ENCODE measurements at regions not wholly inside any gene's neighbourhood (a gene's known extent, or its start where the extent isn't known, plus 50 kb on each side); places are given as distances from the start of the nearest gene placed in this dataset.

GRCh38 chr16:27704252-27704651 lies 154.3 kb downstream of the KATNIP start:
- Histone ChIP-seq H3K4me3 (ENCODE audit: low read length) (no peak overlapping the region), H3K9me3 (replicated peaks; ENCODE audit: low read length) (no peaks in the 10 kb centered on the region), H3K27me3 (ENCODE audit: control insufficient read depth, insufficient read depth, low read length) (no peaks in the 10 kb centered on the region), H3K4me2 (ENCODE audit: low read length) (no peak overlapping the region), H3K36me3 (ENCODE audit: insufficient read depth, low read length) (peaks cover 5% of the 10 kb centered on the region), H3K9ac (ENCODE audit: low read depth, low read length) (no peak overlapping the region), H3K4me1 (ENCODE audit: control insufficient read depth, insufficient read depth, low read length) (peaks cover 9% of the 10 kb centered on the region)

DNA sequence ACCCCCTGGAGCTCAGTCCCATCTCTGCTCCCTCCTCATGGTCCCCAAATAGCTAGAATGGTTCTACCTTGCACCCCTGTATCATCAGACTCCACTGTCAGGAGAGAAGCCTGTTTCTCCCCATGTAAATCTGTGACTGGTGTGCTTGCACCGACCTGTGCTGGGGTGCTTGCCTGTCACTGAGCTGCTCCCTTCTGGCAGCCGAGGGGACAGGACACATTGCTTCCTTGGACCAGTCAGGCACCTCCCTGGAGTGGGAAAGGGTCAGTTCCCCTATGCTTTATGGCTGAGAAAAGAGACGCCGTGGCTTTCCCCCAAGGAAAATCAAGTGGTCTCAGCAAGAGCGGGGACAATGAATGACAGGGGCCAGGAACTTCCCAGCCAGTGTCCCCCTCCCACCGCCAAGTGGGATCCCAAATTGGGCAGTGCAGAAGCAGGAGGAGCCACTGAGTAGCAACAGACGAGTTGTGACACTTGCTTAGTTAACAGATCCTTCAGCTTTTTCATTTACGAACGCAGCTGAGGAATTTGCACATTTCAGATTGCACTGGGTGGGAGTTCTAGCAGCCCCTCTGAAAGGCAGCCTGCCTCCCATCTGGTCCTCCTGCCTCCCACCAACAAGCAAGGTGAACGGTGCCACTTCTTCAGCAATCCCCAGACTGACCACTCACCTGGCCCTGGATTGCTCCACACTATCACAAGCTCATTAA lies 156.4 kb downstream of the KATNIP start:
- Histone ChIP-seq H3K9ac (ENCODE audit: low read depth, low read length) (no peak overlapping the region), H3K9me3 (replicated peaks; ENCODE audit: low read length) (no peaks in the 10 kb centered on the region), H3K4me2 (ENCODE audit: low read length) (no peak overlapping the region), H3K36me3 (ENCODE audit: insufficient read depth, low read length) (peaks cover 5% of the 10 kb centered on the region), H3K4me3 (ENCODE audit: low read length) (no peak overlapping the region), H3K4me1 (ENCODE audit: control insufficient read depth, insufficient read depth, low read length) (peaks cover 9% of the 10 kb centered on the region), H3K27me3 (ENCODE audit: control insufficient read depth, insufficient read depth, low read length) (no peaks in the 10 kb centered on the region)

DNA sequence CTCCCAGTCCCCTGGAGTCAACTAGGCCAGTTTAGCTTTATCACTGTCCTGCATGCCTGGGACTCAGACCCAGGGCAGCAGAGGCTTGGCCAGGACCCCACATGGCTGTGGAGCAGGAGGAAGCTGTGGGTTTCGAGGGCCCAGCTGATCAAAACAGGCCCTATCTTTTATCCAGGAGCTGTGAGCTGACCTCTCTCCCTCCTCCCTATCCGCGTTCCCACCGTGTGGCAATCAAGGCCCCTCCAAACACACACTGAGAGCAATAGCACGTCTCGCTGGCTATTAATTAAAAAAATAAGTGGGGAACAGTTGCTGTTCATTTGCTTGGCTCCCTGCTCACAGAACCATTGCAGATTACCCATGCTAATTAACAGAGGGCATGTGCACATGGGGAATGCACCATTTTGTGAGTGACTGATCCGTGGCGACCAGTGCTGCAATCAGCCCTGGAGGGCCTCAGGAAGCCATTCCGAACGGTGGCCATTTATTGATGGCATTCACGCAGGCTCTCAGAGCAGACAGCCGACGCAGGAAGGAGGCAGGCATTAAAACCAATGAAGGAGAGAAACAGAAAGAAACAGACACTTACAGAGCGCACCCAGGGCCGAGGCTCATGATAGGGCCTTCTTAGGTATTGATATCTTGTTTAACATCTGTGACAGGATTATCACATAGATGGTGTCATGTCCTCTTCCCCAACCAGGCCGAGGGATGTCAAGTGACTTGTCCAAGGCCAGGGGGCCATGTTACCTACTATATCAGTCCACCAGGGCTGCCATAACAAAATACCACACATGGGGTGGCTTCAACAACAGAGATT lies 157.1 kb downstream of the KATNIP start:
- H3K4me1 ChIP-seq (ENCODE audit: control insufficient read depth, insufficient read depth, low read length): peaks cover 9% of the 10 kb centered on the region
- no peaks in the 10 kb centered on the region for H3K9me3 ChIP-seq (replicated peaks; ENCODE audit: low read length)
- no peak overlapping the region for H3K4me3 ChIP-seq (ENCODE audit: low read length)
- H3K36me3 ChIP-seq (ENCODE audit: insufficient read depth, low read length): peaks cover 5% of the 10 kb centered on the region
- no peak overlapping the region for H3K9ac ChIP-seq (ENCODE audit: low read depth, low read length)
- H3K4me2 ChIP-seq (ENCODE audit: low read length): no peak overlapping the region
- H3K27me3 ChIP-seq (ENCODE audit: control insufficient read depth, insufficient read depth, low read length): no peaks in the 10 kb centered on the region

GRCh38 chr16:27708651-27709050 lies 158.7 kb downstream of the KATNIP start:
- Histone ChIP-seq H3K4me3 (ENCODE audit: low read length) (no peak overlapping the region), H3K27me3 (ENCODE audit: control insufficient read depth, insufficient read depth, low read length) (no peaks in the 10 kb centered on the region), H3K36me3 (ENCODE audit: insufficient read depth, low read length) (peaks cover 5% of the 10 kb centered on the region), H3K4me2 (ENCODE audit: low read length) (no peak overlapping the region), H3K9me3 (replicated peaks; ENCODE audit: low read length) (no peaks in the 10 kb centered on the region), H3K9ac (ENCODE audit: low read depth, low read length) (no peak overlapping the region), H3K4me1 (ENCODE audit: control insufficient read depth, insufficient read depth, low read length) (peaks cover 4% of the 10 kb centered on the region)

DNA sequence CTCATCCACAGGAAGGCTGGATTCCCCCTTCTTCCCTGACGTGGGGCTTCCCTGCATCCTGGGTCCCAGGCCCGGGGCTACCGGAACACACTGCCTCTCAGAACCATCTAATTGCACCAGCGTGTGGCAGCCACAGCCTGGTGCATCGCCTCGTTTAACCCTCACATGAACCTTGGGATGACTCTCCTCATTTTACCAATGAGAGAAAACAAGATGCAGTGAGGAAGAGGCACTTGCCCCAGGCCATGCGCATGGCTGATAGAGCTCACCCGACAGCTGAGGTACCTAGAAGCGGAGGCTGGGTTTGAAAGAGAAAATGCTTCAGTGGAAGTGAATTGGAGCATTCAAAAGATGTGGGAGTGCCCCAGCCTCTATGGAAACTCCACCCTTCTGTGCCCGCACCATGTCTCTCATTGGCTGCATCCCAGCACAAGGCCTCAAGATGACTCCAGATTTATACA lies 162.3 kb downstream of the KATNIP start:
- Histone ChIP-seq H3K9me3 (replicated peaks; ENCODE audit: low read length) (no peaks in the 10 kb centered on the region), H3K36me3 (ENCODE audit: insufficient read depth, low read length) (peaks cover 5% of the 10 kb centered on the region), H3K4me2 (ENCODE audit: low read length) (no peak overlapping the region), H3K4me3 (ENCODE audit: low read length) (no peak overlapping the region), H3K9ac (ENCODE audit: low read depth, low read length) (no peak overlapping the region), H3K27me3 (ENCODE audit: control insufficient read depth, insufficient read depth, low read length) (no peaks in the 10 kb centered on the region), H3K4me1 (ENCODE audit: control insufficient read depth, insufficient read depth, low read length) (no peaks in the 10 kb centered on the region)

DNA sequence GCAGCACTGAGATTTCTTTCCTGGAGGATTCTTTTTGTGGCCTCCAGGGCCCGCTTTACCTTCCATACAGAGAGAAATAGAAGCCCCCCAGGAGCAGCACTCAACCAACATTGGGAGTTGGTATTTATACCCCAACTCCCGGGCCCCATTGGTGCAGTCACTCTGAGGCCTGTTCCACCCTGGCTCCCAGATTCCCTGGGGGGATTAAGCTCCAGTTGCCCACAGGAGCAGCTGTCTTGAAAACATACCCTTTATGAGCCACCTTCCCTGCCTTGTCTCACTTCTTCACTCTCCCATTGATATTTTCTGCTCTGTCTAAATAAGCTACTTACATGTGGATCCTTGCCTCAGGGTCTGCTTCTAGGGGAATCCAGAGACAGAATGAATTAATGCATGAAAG lies 167.8 kb downstream of the KATNIP start:
- no peaks in the 10 kb centered on the region for H3K27me3 ChIP-seq (ENCODE audit: control insufficient read depth, insufficient read depth, low read length)
- no peaks in the 10 kb centered on the region for H3K36me3 ChIP-seq (ENCODE audit: insufficient read depth, low read length)
- no peak overlapping the region for H3K4me3 ChIP-seq (ENCODE audit: low read length)
- peaks cover 3% of the 10 kb centered on the region for H3K4me1 ChIP-seq (ENCODE audit: control insufficient read depth, insufficient read depth, low read length)
- no peak overlapping the region for H3K4me2 ChIP-seq (ENCODE audit: low read length)
- H3K9me3 ChIP-seq (replicated peaks; ENCODE audit: low read length): no peaks in the 10 kb centered on the region
- no peak overlapping the region for H3K9ac ChIP-seq (ENCODE audit: low read depth, low read length)

DNA sequence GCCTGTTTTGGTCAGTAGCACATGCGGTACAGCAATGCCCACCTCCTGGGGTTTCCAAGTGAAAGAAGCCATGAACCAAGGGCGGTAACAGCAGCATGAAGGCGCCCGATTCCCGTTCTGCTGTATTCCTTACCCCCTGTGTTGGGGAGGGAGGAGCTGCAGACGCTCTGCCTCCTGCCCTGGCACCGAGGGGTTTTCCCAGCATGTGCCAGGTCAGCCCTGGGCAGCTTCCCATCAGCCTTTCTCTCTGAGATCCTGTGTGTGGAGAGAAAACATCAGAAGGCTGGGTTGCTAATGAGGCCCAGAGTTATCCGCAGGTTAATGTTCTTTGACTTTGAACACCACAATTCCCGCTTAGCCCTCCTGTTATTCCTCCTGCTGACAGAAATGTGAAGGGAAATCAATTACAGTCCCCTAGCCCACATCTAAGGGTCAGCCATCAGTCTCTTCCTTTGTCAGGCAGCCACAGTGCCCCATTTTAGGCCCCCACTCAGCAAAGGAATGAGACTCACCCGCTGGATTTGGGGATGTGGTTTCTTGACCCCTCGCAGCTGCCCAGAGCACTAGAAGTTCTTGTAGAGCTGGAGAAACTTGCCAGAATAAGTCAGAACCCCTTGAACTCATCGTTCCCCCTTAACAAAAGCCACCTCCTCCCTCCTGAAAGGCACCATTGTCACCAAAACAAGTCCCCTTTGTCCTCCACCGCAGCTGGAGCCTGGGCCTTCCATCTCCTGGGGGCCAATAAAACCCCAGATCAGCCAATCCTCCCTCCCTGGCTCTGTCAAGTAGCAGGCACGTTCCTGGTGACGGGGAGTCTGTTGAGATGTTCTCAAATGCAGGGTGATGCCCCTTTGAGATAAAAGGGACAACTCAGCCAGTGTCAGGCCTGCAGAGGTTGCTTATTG lies 168.5 kb downstream of the KATNIP start:
- Histone ChIP-seq H3K9ac (ENCODE audit: low read depth, low read length) (no peak overlapping the region), H3K27me3 (ENCODE audit: control insufficient read depth, insufficient read depth, low read length) (no peaks in the 10 kb centered on the region), H3K36me3 (ENCODE audit: insufficient read depth, low read length) (no peaks in the 10 kb centered on the region), H3K4me2 (ENCODE audit: low read length) (no peak overlapping the region), H3K4me1 (ENCODE audit: control insufficient read depth, insufficient read depth, low read length) (peaks cover 3% of the 10 kb centered on the region), H3K9me3 (replicated peaks; ENCODE audit: low read length) (no peaks in the 10 kb centered on the region), H3K4me3 (ENCODE audit: low read length) (no peak overlapping the region)

DNA sequence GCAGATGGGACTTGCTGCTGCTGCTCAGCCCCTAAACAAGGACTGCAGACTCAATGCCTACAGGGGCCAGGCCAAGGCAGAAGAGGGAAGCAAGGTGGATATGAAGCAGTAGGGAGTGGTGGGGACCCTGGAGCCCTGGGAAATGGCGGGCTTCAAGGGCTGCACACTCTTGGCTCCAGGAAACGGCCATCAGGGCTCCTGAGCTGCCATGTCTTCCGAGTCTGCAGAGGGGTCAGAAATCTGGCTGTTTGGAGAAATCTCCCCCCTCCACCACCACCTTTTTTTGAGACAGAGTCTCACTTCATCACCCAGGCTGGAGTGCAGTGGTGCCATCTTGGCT lies 169.1 kb downstream of the KATNIP start:
- Histone ChIP-seq H3K4me2 (ENCODE audit: low read length) (no peak overlapping the region), H3K4me1 (ENCODE audit: control insufficient read depth, insufficient read depth, low read length) (peaks cover 3% of the 10 kb centered on the region), H3K9me3 (replicated peaks; ENCODE audit: low read length) (no peaks in the 10 kb centered on the region), H3K27me3 (ENCODE audit: control insufficient read depth, insufficient read depth, low read length) (no peaks in the 10 kb centered on the region), H3K4me3 (ENCODE audit: low read length) (no peak overlapping the region), H3K9ac (ENCODE audit: low read depth, low read length) (no peak overlapping the region), H3K36me3 (ENCODE audit: insufficient read depth, low read length) (no peaks in the 10 kb centered on the region)

GRCh38 chr16:27720731-27721530 lies 171.0 kb downstream of the KATNIP start:
- H3K4me3 ChIP-seq (ENCODE audit: low read length): no peak overlapping the region
- no peaks in the 10 kb centered on the region for H3K36me3 ChIP-seq (ENCODE audit: insufficient read depth, low read length)
- H3K9me3 ChIP-seq (replicated peaks; ENCODE audit: low read length): no peaks in the 10 kb centered on the region
- H3K9ac ChIP-seq (ENCODE audit: low read depth, low read length): no peak overlapping the region
- H3K4me2 ChIP-seq (ENCODE audit: low read length): no peak overlapping the region
- H3K4me1 ChIP-seq (ENCODE audit: control insufficient read depth, insufficient read depth, low read length): peaks cover 3% of the 10 kb centered on the region
- no peaks in the 10 kb centered on the region for H3K27me3 ChIP-seq (ENCODE audit: control insufficient read depth, insufficient read depth, low read length)

DNA sequence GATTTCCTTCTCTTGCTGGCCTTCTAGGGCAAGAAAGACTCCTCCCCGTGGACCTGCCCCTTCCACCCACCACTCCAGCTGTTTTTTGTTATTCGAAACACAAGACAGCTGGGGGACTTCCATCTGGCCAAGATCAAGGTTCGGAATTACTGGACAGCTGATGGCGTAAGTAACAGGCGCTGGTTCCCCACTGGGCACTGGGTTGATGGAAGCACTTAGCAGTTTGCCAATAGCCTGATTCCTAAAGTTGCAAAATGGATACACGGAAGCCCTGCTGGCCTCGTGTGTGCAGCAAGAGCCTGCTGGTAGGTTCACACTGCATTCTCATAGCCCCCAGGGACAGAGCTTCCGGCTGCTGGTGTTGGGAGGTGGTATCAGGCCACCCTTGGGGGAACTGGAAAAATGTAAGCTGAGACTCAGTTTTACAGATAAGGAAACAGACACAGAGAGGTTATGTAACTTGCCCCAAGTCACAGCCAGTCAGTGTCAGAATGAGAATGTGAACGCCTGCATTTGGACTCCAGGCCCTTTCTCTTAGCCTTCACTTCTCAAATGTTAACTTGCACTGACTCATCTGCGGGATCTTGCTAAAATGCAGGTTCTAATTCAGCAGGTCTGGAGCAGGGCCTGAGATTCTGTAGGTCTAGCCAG lies 171.7 kb downstream of the KATNIP start:
- Histone ChIP-seq H3K4me1 (ENCODE audit: control insufficient read depth, insufficient read depth, low read length) (peaks cover 3% of the 10 kb centered on the region), H3K36me3 (ENCODE audit: insufficient read depth, low read length) (no peaks in the 10 kb centered on the region), H3K9me3 (replicated peaks; ENCODE audit: low read length) (no peaks in the 10 kb centered on the region), H3K4me3 (ENCODE audit: low read length) (no peak overlapping the region), H3K9ac (ENCODE audit: low read depth, low read length) (no peak overlapping the region), H3K4me2 (ENCODE audit: low read length) (no peak overlapping the region), H3K27me3 (ENCODE audit: control insufficient read depth, insufficient read depth, low read length) (no peaks in the 10 kb centered on the region)

Measured in skeletal muscle satellite cell (primary cell).